Duodenal mucosa (tissue), 2 donors: ENCODE measurements at regions not wholly inside any gene's neighbourhood (a gene's known extent, or its start where the extent isn't known, plus 50 kb on each side); places are given as distances from the start of the nearest gene placed in this dataset.
"Not testable (repeated sequence)": the region's sequence is repeated elsewhere in the genome, so short reads cannot be mapped to it uniquely, and the experiment has no call there.

Experiments used
- H3K27ac ChIP-seq: one replicate; pipeline ENCODE4 v1.7.0; 2013; ENCODE audit warnings: low read depth, low read length
- H3K27me3 ChIP-seq, 2 donors: one replicate each; pipeline ENCODE4 v1.7.0; 2013; ENCODE audit warnings: low read length in 2 of 2, control low read depth in 1 of 2; ENCODE audit not compliant: insufficient read depth in 2 of 2, control insufficient read depth in 1 of 2
- H3K36me3 ChIP-seq, 2 donors: one replicate each; pipeline ENCODE4 v1.7.0; 2013; ENCODE audit warnings: low read length in 2 of 2, control low read depth in 1 of 2; ENCODE audit not compliant: insufficient read depth in 2 of 2, control insufficient read depth in 1 of 2
- H3K4me1 ChIP-seq, 2 donors: one replicate each; pipeline ENCODE4 v1.7.0; 2013; ENCODE audit warnings: low read length in 2 of 2, control low read depth in 1 of 2; ENCODE audit not compliant: insufficient read depth in 2 of 2, control insufficient read depth in 1 of 2
- H3K4me3 ChIP-seq, 2 donors: one replicate each; pipeline ENCODE4 v1.7.0; 2013; ENCODE audit warnings: low read length in 2 of 2, low read depth in 1 of 2
- H3K9ac ChIP-seq, 2 donors: one replicate each; pipeline ENCODE4 v1.7.0; 2013; ENCODE audit warnings: low read length in 2 of 2, low read depth in 1 of 2
- H3K9me3 ChIP-seq, 2 donors: one replicate each; pipeline ENCODE4 v1.7.0; 2013; ENCODE audit warnings: low read length in 2 of 2, control low read depth in 1 of 2; ENCODE audit not compliant: control insufficient read depth in 1 of 2

GRCh38 chr12:131395971-131396573 is 314.8 kb upstream of the SFSWAP start:
- Histone ChIP-seq H3K27me3 (no peaks in the 10 kb centered on the region), H3K9me3 (peaks cover 12 to 13% of the 10 kb centered on the region in 2 donors)

GRCh38 chr12:131397493-131398181 is 313.3 kb upstream of the SFSWAP start:
- Histone ChIP-seq H3K36me3 (no peaks in the 10 kb centered on the region), H3K9me3 (peaks cover 12 to 13% of the 10 kb centered on the region in 2 donors), H3K27ac (no peak overlapping the region), H3K27me3 (no peaks in the 10 kb centered on the region), H3K4me1 (no peaks in the 10 kb centered on the region), H3K9ac (no peak overlapping the region), H3K4me3 (no peak overlapping the region)

More at GRCh38 chr12:131395971-131396573, 314.8 kb upstream of the SFSWAP start:
- no peaks in the 10 kb centered on the region for H3K4me1 ChIP-seq
- H3K9ac ChIP-seq = no peak overlapping the region
- no peak overlapping the region for H3K27ac ChIP-seq
- no peak overlapping the region for H3K4me3 ChIP-seq
- no peaks in the 10 kb centered on the region for H3K36me3 ChIP-seq

GRCh38 chr12:131399000-131399399 is 311.9 kb upstream of the SFSWAP start:
- H3K4me1 ChIP-seq = no peaks in the 10 kb centered on the region
- H3K27ac ChIP-seq = no peak overlapping the region
- no peaks in the 10 kb centered on the region for H3K36me3 ChIP-seq
- H3K9ac ChIP-seq = no peak overlapping the region
- peaks cover 12 to 13% of the 10 kb centered on the region in 2 donors for H3K9me3 ChIP-seq
- H3K27me3 ChIP-seq = no peaks in the 10 kb centered on the region
- no peak overlapping the region for H3K4me3 ChIP-seq

DNA sequence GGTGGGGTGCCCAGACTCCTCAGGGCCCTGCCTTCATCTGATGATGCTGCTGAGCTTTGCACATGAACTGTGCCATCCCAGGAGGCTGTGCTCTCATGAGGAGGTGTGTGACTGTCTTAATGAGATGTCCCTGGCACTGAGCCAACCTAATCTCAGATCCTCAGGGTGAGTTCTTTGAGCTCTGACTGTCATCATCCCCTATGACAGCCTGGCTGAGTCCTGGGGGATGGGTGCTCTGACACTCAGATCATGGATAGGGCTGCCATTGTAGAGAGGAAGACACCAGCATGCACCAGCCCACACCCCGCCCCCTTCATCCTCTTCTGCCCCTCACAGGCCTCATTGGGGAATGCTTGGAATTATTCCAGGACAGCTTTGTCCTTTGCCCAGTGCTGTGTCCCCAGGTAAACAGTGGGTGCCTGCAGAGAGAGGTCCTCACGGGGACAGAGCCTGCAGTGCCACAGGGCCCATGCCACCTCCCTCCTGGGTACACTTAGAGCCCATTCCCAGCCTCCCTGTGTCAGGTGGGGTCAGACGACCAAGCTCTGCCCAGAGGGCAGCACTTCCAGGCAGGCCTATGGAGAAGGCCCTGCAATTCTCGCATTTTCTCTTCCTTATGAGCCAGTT is 310.1 kb upstream of the SFSWAP start:
- H3K36me3 ChIP-seq, H3K4me1 ChIP-seq, H3K4me3 ChIP-seq, H3K27ac ChIP-seq, H3K27me3 ChIP-seq, H3K9ac ChIP-seq: not testable (repeated sequence)
- H3K9me3 ChIP-seq = peaks cover 12 to 13% of the 10 kb centered on the region in 2 donors

GRCh38 chr12:131401907-131402633 is 308.8 kb upstream of the SFSWAP start:
- not testable (repeated sequence) for H3K27me3 ChIP-seq, H3K4me1 ChIP-seq, H3K9ac ChIP-seq, H3K36me3 ChIP-seq, H3K27ac ChIP-seq, H3K4me3 ChIP-seq, H3K9me3 ChIP-seq

DNA sequence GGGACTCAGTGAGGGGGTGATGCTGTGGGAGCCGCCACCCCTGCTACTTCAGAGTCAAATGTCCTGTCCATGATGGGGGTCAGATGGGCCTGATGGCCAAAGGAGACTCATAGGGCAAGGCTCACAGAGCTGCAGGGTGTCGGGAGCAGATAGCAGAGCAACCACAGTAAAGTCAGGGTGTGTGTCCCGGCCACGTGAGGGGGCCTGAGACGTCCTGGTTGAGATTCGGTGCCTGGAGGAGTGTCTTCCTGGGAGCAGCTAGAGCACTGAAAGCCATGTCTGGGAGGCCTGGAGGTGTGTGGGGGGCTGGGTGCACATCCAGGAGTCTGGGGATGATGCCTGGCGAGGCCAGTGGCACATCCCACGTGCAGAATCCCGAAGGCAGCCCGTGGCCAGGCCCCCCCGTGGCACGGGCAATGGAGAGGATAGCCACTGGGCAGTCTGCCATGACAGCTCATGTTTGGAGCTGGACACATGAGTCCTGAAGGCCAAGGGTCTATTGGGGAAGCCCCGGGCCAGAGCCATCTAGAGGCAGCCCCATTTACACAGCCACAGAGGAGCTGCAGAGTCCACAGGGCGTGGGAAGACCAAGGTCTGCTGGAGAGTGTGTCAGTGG is 308.0 kb upstream of the SFSWAP start:
- Histone ChIP-seq H3K4me3 (no peak overlapping the region), H3K4me1 (no peaks in the 10 kb centered on the region), H3K9ac (no peak overlapping the region), H3K27ac (no peak overlapping the region), H3K9me3 (peaks cover 2 to 4% of the 10 kb centered on the region in 2 donors), H3K27me3 (no peaks in the 10 kb centered on the region), H3K36me3 (no peaks in the 10 kb centered on the region)

DNA sequence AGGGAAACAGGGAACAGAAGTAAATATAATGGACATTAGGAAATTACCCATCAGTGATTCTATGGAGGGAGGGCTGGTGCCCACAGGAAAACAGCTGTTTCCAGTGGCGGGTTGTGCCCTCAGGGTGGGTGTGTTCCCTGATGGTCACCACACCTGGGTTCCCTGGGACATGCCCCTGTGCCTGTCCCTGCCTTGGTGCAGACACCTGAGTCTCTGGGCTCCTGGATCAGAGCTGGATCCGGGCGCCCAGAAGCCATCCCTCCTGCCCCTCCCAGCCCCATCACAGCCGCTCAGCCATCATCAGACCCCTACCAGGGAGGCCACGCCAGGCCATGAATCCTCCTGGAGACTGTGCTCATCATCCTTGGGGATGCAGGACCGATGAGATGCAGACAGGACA is 307.2 kb upstream of the SFSWAP start:
- H3K27ac ChIP-seq = no peak overlapping the region
- H3K27me3 ChIP-seq = no peaks in the 10 kb centered on the region
- no peaks in the 10 kb centered on the region for H3K36me3 ChIP-seq
- peaks cover 0 to under 1% of the 10 kb centered on the region in 2 donors for H3K9me3 ChIP-seq
- H3K9ac ChIP-seq = no peak overlapping the region
- H3K4me3 ChIP-seq = no peak overlapping the region
- no peaks in the 10 kb centered on the region for H3K4me1 ChIP-seq

- H3K4me3 ChIP-seq = no peak overlapping the region
- no peaks in the 10 kb centered on the region for H3K36me3 ChIP-seq
- H3K9me3 ChIP-seq = no peaks in the 10 kb centered on the region
- no peak overlapping the region for H3K27ac ChIP-seq
- H3K4me1 ChIP-seq = no peaks in the 10 kb centered on the region
- H3K9ac ChIP-seq = no peak overlapping the region
- H3K27me3 ChIP-seq = no peaks in the 10 kb centered on the region
Measured at GRCh38 chr12:131404705-131405104, 306.2 kb upstream of the SFSWAP start.

GRCh38 chr12:131407221-131408035 is 303.5 kb upstream of the SFSWAP start:
- no peak overlapping the region for H3K27ac ChIP-seq
- no peak overlapping the region for H3K4me3 ChIP-seq
- no peak overlapping the region for H3K9ac ChIP-seq
- no peaks in the 10 kb centered on the region for H3K4me1 ChIP-seq
- no peaks in the 10 kb centered on the region for H3K9me3 ChIP-seq
- no peaks in the 10 kb centered on the region for H3K27me3 ChIP-seq
- H3K36me3 ChIP-seq = no peaks in the 10 kb centered on the region
